GM08714 (cell line): ENCODE measurements at regions not wholly inside any gene's neighbourhood (a gene's known extent, or its start where the extent isn't known, plus 50 kb on each side); places are given as distances from the start of the nearest gene placed in this dataset.

Experiments used
- H3K4me3 ChIP-seq: fragments of 200-500 bp; sonication (Bioruptor generic); 2 replicates; pipeline ENCODE4 v1.5.1; 2014; ENCODE audit warnings: mild to moderate bottlenecking, low read length, inconsistent platforms
- ZNF274 ChIP-seq: IDR thresholded peaks from 2 replicates; pipeline ENCODE4 v1.6.1; 2012; ENCODE audit warnings: mild to moderate bottlenecking, low read depth, low read length

GRCh38 chr3:44098656-44099415, 142.8 kb upstream of the TOPAZ1 start:
- no peak overlapping the region for H3K4me3 ChIP-seq
- TF ChIP-seq ZNF274 = no peak

GRCh38 chr3:44099566-44100297, 142.0 kb upstream of the TOPAZ1 start:
- no peak for TF ChIP-seq ZNF274
- no peak overlapping the region for H3K4me3 ChIP-seq

- H3K4me3 ChIP-seq = no peak overlapping the region
- TF ChIP-seq ZNF274 = no peak
Observed at GRCh38 chr3:44100298-44100695, 141.4 kb upstream of the TOPAZ1 start.

GRCh38 chr3:44104043-44104442, 137.6 kb upstream of the TOPAZ1 start:
- no peak overlapping the region for H3K4me3 ChIP-seq
- TF ChIP-seq ZNF274 = no peak

GRCh38 chr3:44104668-44105321, 136.9 kb upstream of the TOPAZ1 start:
- no peak overlapping the region for H3K4me3 ChIP-seq
- no peak for TF ChIP-seq ZNF274

- no peak overlapping the region for H3K4me3 ChIP-seq
- no peak for TF ChIP-seq ZNF274
Observed at GRCh38 chr3:44105571-44105970, 136.1 kb upstream of the TOPAZ1 start.

GRCh38 chr3:44106756-44107155, 134.9 kb upstream of the TOPAZ1 start:
- no peak for TF ChIP-seq ZNF274
- no peak overlapping the region for H3K4me3 ChIP-seq

- H3K4me3 ChIP-seq = no peak overlapping the region
- TF ChIP-seq ZNF274 = no peak
Observed at GRCh38 chr3:44108481-44108880, 133.2 kb upstream of the TOPAZ1 start.

GRCh38 chr3:44109771-44110361, 131.8 kb upstream of the TOPAZ1 start:
- no peak for TF ChIP-seq ZNF274
- no peak overlapping the region for H3K4me3 ChIP-seq

- no peak for TF ChIP-seq ZNF274
- H3K4me3 ChIP-seq = no peak overlapping the region
Observed at GRCh38 chr3:44110648-44111047, 131.0 kb upstream of the TOPAZ1 start.

GRCh38 chr3:44111482-44111881, 130.2 kb upstream of the TOPAZ1 start:
- H3K4me3 ChIP-seq = no peak overlapping the region
- no peak for TF ChIP-seq ZNF274

GRCh38 chr3:44114142-44114541, 127.5 kb upstream of the TOPAZ1 start:
- no peak overlapping the region for H3K4me3 ChIP-seq
- no peak for TF ChIP-seq ZNF274

- TF ChIP-seq ZNF274 = no peak
- H3K4me3 ChIP-seq = no peak overlapping the region
Observed at GRCh38 chr3:44117239-44117638, 124.4 kb upstream of the TOPAZ1 start.

- H3K4me3 ChIP-seq = no peak overlapping the region
- TF ChIP-seq ZNF274 = no peak
Observed at GRCh38 chr3:44117736-44118135, 124.0 kb upstream of the TOPAZ1 start.
